Activated CD4-positive, alpha-beta T cell treated with anti-CD3 and anti-CD28 coated beads for 1 hour (primary cell): ENCODE measurements at regions not wholly inside any gene's neighbourhood (a gene's known extent, or its start where the extent isn't known, plus 50 kb on each side); places are given as distances from the start of the nearest gene placed in this dataset.
"Not testable (repeated sequence)": the region's sequence is repeated elsewhere in the genome, so short reads cannot be mapped to it uniquely, and the experiment has no call there.

Experiments
- DNase-seq: peaks from one replicate; pipeline ENCODE4 v3.0.0-alpha.2; 2020

- DNase-seq: no peak
Observed at GRCh38 chr10:9253121-9253520, 1198.6 kb downstream of the GATA3 start.

- DNase-seq: no peak
Observed at GRCh38 chr10:9254353-9254752, 1199.9 kb downstream of the GATA3 start.

GRCh38 chr10:9260690-9261089 is 1206.2 kb downstream of the GATA3 start:
- no peak for DNase-seq

- no peak for DNase-seq
Observed at GRCh38 chr10:9262770-9263169, 1208.3 kb downstream of the GATA3 start.

GRCh38 chr10:9268176-9268575 is 1213.7 kb downstream of the GATA3 start:
- DNase-seq: no peak

GRCh38 chr10:9273126-9273833 is 1218.8 kb downstream of the GATA3 start:
- DNase-seq: not testable (repeated sequence)

GRCh38 chr10:9274206-9274755 is 1219.8 kb downstream of the GATA3 start:
- DNase-seq: no peak

- DNase-seq: no peak
Observed at GRCh38 chr10:9275861-9276260, 1221.4 kb downstream of the GATA3 start.

- no peak for DNase-seq
Observed at GRCh38 chr10:9285690-9286089, 1231.2 kb downstream of the GATA3 start.

- no peak for DNase-seq
Observed at GRCh38 chr10:9289811-9290210, 1235.3 kb downstream of the GATA3 start.

GRCh38 chr10:9291081-9291480 is 1236.6 kb downstream of the GATA3 start:
- DNase-seq: no peak

- DNase-seq: no peak
Observed at GRCh38 chr10:9294132-9294663, 1239.7 kb downstream of the GATA3 start.

- no peak for DNase-seq
Observed at GRCh38 chr10:9294865-9295264, 1240.4 kb downstream of the GATA3 start.

- DNase-seq: no peak
Observed at GRCh38 chr10:9296190-9296589, 1241.7 kb downstream of the GATA3 start.

- DNase-seq: no peak
Observed at GRCh38 chr10:9297580-9297979, 1243.1 kb downstream of the GATA3 start.

- DNase-seq: no peak
Observed at GRCh38 chr10:9299966-9300365, 1245.5 kb downstream of the GATA3 start.

- DNase-seq: no peak
Observed at GRCh38 chr10:9301148-9301547, 1246.7 kb downstream of the GATA3 start.

- DNase-seq: no peak
Observed at GRCh38 chr10:9301554-9301953, 1247.1 kb downstream of the GATA3 start.

- no peak for DNase-seq
Observed at GRCh38 chr10:9302140-9302746, 1247.8 kb downstream of the GATA3 start.

- no peak for DNase-seq
Observed at GRCh38 chr10:9305018-9305655, 1250.6 kb downstream of the GATA3 start.

- DNase-seq: no peak
Observed at GRCh38 chr10:9311702-9312499, 1257.4 kb downstream of the GATA3 start.

- no peak for DNase-seq
Observed at GRCh38 chr10:9315292-9315691, 1260.8 kb downstream of the GATA3 start.

- no peak for DNase-seq
Observed at GRCh38 chr10:9331583-9332008, 1277.1 kb downstream of the GATA3 start.
